ENCODE measurements at regions not wholly inside any gene's neighbourhood (a gene's known extent, or its start where the extent isn't known, plus 50 kb on each side); places are given as distances from the start of the nearest gene placed in this dataset.

DNA sequence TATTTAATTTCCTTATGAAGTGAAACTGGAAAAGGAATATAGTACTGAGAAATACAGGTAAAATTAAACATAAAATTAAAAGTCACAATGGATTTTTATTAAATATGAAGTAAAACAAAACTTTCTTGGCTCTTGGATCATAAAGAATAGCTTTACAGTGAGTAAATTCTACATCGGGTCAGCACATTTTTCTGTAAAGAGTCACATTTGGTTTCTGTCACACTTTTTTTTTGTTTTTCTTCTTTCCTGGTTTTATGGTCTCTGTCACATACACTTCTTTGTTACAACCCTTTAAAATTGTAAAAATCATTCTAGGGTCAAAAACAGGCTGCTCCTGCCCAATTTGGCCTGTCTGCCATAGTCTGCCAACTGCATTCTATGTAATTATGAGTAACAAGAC lies 254.4 kb upstream of the POU3F2 start:
- DNase-seq, result no peak

- DNase-seq, result no peak
These were observed 252.7 kb upstream of the POU3F2 start for GRCh38 chr6:98581705-98582104.

GRCh38 chr6:98583506-98583905 lies 250.9 kb upstream of the POU3F2 start:
- DNase-seq, result no peak

GRCh38 chr6:98586163-98586562 lies 248.2 kb upstream of the POU3F2 start:
- no peak for DNase-seq

DNA sequence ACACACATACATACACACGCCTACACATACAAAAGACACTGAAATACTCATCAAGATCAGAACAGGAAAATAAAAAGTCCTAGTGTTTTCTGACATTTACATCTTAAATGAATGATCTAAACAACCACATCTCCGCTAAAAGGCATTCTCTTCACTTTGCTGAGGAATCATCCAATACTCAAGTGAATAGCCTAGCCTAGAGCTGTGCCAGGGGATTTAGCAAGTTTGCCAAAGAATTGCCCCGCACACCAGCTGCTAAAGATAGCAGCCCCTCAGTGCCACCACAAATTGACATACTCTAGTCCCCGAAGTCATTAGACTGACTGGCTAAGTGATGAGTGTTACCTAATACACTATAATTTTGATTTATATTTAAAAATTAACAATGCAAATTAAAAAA lies 246.8 kb upstream of the POU3F2 start:
- DNase-seq, result no peak

DNA sequence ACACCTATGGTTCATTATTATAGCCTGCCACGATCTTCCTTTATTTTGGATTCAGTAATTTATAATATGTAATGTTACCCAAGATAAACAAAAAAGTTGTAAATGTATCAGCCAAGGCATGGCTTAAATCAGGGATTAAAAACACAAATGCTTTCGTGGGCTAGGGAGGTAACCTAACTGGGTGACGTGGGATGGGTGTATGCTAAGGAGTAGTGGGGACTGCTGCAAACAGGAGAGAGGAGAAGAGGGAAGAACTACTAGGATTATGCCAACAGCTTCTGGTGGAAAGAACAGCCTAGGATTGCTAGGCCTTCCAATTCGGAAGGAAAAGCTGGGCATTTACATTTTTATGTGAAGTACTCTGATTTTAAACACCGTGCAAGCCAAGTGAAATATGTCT lies 244.8 kb upstream of the POU3F2 start:
- DNase-seq, result no peak

GRCh38 chr6:98590136-98590681 lies 244.2 kb upstream of the POU3F2 start:
- DNase-seq, result no peak

DNA sequence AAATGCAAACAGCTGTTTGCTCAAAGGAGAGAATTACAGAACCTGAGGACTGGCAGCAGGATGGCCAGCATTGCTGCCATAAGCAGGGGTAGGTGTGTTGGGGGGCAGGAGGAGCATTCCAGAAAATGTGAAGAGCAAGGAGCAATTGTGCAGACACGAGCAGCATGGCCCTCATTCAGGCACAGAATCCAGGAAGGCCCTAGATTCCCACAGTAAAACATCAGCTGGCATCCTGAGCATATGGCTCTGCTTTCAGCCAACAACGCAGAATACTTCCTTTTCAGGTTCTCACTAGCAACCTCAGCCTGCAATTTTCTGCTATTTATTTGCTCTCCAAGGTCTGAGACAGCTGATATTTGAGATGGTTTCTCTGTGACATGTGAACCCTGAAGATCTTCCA lies 243.4 kb upstream of the POU3F2 start:
- DNase-seq, result no peak

- DNase-seq, result no peak
These were observed 240.7 kb upstream of the POU3F2 start for GRCh38 chr6:98593676-98594075.

DNA sequence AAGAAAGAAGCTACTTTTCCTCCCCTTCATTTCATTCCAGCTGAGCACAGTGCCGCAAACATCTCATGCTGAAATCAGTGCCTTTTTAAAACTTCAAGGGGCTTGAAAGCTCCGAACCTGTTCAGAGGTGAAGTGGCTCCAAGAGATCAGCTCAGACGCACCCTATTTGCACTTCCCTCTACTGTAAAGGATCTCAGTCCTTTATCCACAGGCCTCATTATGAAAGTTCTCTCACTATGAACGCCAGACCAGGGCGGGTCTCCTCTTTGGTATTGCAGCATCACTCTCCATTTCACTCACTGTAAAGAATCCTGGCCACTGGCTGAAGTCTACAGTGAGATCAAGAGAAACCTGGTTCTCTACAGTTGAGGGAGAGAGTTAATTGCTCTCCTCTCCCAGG lies 232.7 kb upstream of the POU3F2 start:
- no peak for DNase-seq

DNA sequence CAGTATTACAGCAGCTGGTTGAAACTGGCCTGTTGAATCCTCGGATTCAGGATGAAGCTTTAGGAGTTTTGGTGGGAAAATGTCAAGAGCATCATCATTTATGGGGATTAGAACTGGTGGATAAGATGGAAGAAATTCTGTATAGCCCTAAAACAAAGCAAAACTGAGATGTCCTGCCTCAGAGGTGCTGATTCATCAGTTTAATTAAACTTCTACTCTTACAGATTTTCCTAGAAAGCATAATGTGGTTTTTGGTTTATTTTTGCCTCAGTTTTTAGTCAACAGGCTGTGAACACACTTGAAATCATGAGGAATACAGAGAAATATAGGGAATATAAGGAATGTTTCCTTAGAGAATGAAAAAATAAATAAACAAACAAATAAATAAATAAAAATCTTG lies 228.7 kb upstream of the POU3F2 start:
- DNase-seq, result no peak

- DNase-seq, result no peak
These were observed 207.1 kb upstream of the POU3F2 start for GRCh38 chr6:98627129-98627775.

DNA sequence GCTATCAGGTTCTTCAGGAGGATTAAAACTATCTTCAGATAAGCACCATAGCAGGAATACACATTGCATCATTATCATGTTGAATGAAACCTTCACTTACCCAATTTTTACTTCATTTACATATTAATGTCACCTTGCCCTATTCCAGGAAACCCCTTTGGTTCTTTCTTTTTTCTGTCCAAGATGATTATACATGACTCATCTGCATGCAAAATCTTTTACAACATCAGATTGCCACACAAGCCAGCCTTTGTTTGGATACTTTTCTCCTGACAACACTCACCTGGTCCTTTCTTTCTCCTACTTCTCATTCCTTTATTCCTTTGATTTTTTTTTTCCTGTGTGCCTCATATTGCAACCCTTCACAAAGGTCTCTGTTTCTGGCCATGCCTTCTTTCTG lies 200.5 kb upstream of the POU3F2 start:
- no peak for DNase-seq

DNA sequence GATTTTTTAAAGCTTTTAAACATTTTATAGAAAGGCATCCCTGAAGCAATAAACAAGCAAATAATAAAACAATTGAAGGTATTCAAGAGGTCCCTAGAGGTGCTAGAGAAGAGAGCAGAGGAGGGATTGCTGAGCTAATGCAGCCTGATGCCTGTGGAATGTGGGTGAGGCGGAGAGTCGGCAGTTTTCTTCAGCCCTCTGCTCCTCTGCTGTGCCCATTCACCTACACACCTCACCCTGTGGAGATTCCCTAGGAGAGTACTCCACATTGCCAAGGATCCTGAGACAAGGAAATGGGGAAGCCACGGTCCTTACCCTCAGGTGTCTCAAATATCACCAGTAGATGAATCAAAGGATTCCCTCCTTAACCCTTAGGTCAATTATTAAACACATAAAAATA lies 199.8 kb upstream of the POU3F2 start:
- no peak for DNase-seq

GRCh38 chr6:98635191-98635590 lies 199.2 kb upstream of the POU3F2 start:
- no peak for DNase-seq

- DNase-seq, result no peak
These were observed 197.4 kb upstream of the POU3F2 start for GRCh38 chr6:98636941-98637340.

- DNase-seq, result no peak
These were observed 195.2 kb upstream of the POU3F2 start for GRCh38 chr6:98639089-98639635.

GRCh38 chr6:98640366-98640765 lies 194.0 kb upstream of the POU3F2 start:
- DNase-seq, result no peak

- no peak for DNase-seq
These were observed 192.2 kb upstream of the POU3F2 start for GRCh38 chr6:98641949-98642719.

- DNase-seq, result no peak
These were observed 190.3 kb upstream of the POU3F2 start for GRCh38 chr6:98644063-98644462.

- DNase-seq, result no peak
These were observed 186.0 kb upstream of the POU3F2 start for GRCh38 chr6:98648211-98648914.

DNA sequence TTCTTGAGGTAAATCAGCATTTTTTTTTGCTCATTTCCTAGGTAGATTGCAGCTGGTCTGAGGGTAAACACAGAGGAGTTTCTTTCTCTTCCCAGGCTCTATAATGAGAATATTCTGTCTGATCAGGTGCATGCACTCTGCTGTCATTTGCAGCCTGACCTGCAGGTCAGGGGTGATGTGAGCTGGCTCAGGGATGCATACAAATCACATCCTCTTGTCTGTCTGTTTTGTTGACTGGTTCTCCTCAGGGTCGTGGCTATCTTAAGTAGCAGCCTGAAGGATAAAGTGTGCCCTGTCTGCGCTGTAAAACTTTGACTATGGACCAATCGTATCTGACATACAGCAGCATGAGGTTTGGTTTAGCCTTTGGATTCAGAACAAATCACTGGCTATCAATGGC lies 183.4 kb upstream of the POU3F2 start:
- no peak for DNase-seq

DNA sequence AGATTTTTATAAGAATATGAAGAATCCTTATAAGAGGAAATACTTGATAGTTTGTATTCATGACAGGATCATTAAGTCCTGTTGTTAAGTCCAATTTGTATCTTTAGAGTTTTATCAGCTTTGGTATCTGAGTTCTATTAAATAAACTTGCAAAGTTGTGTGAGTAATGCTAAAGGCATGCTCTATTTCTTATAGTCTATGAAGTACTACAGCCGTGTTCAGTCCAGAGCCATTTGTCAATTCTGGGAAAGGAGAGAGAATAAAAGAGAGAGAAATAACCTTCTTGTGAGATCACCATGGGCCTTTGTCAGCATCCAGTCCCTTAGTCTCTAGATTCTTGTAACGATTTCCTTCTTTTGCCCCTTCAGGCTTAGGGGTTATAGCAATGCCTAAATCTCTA lies 181.2 kb upstream of the POU3F2 start:
- no peak for DNase-seq

- no peak for DNase-seq
These were observed 176.6 kb upstream of the POU3F2 start for GRCh38 chr6:98657764-98658163.
